NT2/D1 (cell line): ENCODE measurements at regions not wholly inside any gene's neighbourhood (a gene's known extent, or its start where the extent isn't known, plus 50 kb on each side); places are given as distances from the start of the nearest gene placed in this dataset.
"Not testable (repeated sequence)": the region's sequence is repeated elsewhere in the genome, so short reads cannot be mapped to it uniquely, and the experiment has no call there.

Experiments
- DNase-seq: peaks from one replicate; pipeline ENCODE4 v3.0.0-alpha.2; 2011; ENCODE audit warnings: low read depth, low spot score
- H3K27me3 ChIP-seq: 2 replicates; pipeline ENCODE4 v1.6.0; 2011; ENCODE audit warnings: mild to moderate bottlenecking; ENCODE audit not compliant: insufficient read length, insufficient read depth
- H3K36me3 ChIP-seq: 2 replicates; pipeline ENCODE4 v1.6.1; 2011; ENCODE audit warnings: mild to moderate bottlenecking, low read length, mixed read lengths; ENCODE audit not compliant: insufficient read depth, insufficient read length
- H3K4me1 ChIP-seq: 2 replicates; pipeline ENCODE4 v1.5.1; 2011; ENCODE audit not compliant: insufficient read depth, insufficient read length
- H3K4me3 ChIP-seq: 2 replicates; pipeline ENCODE4 v1.5.1; 2011; ENCODE audit warnings: low read depth; ENCODE audit not compliant: insufficient read length
- H3K9ac ChIP-seq: 2 replicates; pipeline ENCODE4 v1.6.0; 2011; ENCODE audit warnings: low read depth; ENCODE audit not compliant: insufficient read length
- H3K9me3 ChIP-seq: 2 replicates; pipeline ENCODE4 v1.5.1; 2011; ENCODE audit warnings: mild to moderate bottlenecking, low read length; ENCODE audit not compliant: insufficient read depth
- SUZ12 ChIP-seq: IDR thresholded peaks from 2 replicates; pipeline ENCODE4 v1.6.1; 2011; ENCODE audit not compliant: insufficient read length, insufficient read depth; ENCODE audit errors: extremely low read depth
- YY1 ChIP-seq: IDR thresholded peaks from 2 replicates; pipeline ENCODE4 v1.6.1; 2011; ENCODE audit not compliant: insufficient read length, insufficient read depth
- ZNF274 ChIP-seq: IDR thresholded peaks from 2 replicates; pipeline ENCODE4 v1.6.1; 2011; ENCODE audit warnings: mild to moderate bottlenecking, low read depth, low read length

- Histone ChIP-seq H3K9ac (no peak overlapping the region), H3K27me3 (no peaks in the 10 kb centered on the region), H3K4me1 (no peaks in the 10 kb centered on the region), H3K9me3 (0 out of 2 replicates have a peak, but pooled peaks cover 1% of the 10 kb centered on the region), H3K4me3 (no peak overlapping the region), H3K36me3 (no peaks in the 10 kb centered on the region)
- no peak for TF ChIP-seq ZNF274
- DNase-seq, result no peak
Observed at GRCh38 chr11:23315286-23315685, 455.0 kb upstream of the CCDC179 start.

- Histone ChIP-seq H3K9ac (no peak overlapping the region), H3K36me3 (no peaks in the 10 kb centered on the region), H3K4me1 (no peaks in the 10 kb centered on the region), H3K9me3 (peaks cover 12% of the 10 kb centered on the region), H3K4me3 (no peak overlapping the region), H3K27me3 (no peaks in the 10 kb centered on the region)
- TF ChIP-seq ZNF274 (no peak), YY1 (no peak), SUZ12 (no peak)
- no peak for DNase-seq
Observed at GRCh38 chr11:23317816-23318215, 457.5 kb upstream of the CCDC179 start.

GRCh38 chr11:23318670-23319069 is 458.4 kb upstream of the CCDC179 start:
- DNase-seq, result no peak
- peaks cover 12% of the 10 kb centered on the region for H3K9me3 ChIP-seq
- no peak overlapping the region for H3K4me3 ChIP-seq
- H3K4me1 ChIP-seq, result no peaks in the 10 kb centered on the region
- no peaks in the 10 kb centered on the region for H3K27me3 ChIP-seq
- no peaks in the 10 kb centered on the region for H3K36me3 ChIP-seq
- TF ChIP-seq YY1 (no peak), ZNF274 (no peak), SUZ12 (no peak)
- H3K9ac ChIP-seq, result no peak overlapping the region

GRCh38 chr11:23320131-23320530 is 459.9 kb upstream of the CCDC179 start:
- no peak overlapping the region for H3K9ac ChIP-seq
- H3K4me3 ChIP-seq, result no peak overlapping the region
- TF ChIP-seq YY1, result no peak
- TF ChIP-seq ZNF274, result no peak
- no peak for TF ChIP-seq SUZ12
- no peak for DNase-seq
- no peaks in the 10 kb centered on the region for H3K36me3 ChIP-seq
- H3K9me3 ChIP-seq, result peaks cover 12% of the 10 kb centered on the region
- H3K4me1 ChIP-seq, result no peaks in the 10 kb centered on the region
- H3K27me3 ChIP-seq, result no peaks in the 10 kb centered on the region

- H3K27me3 ChIP-seq, H3K36me3 ChIP-seq, H3K4me3 ChIP-seq, H3K4me1 ChIP-seq, H3K9ac ChIP-seq, DNase-seq, H3K9me3 ChIP-seq: not testable (repeated sequence)
Observed at GRCh38 chr11:23335586-23335985, 475.3 kb upstream of the CCDC179 start.

- H3K4me1 ChIP-seq, result no peaks in the 10 kb centered on the region
- no peak for TF ChIP-seq YY1
- no peak for TF ChIP-seq SUZ12
- TF ChIP-seq ZNF274, result no peak
- H3K36me3 ChIP-seq, result no peaks in the 10 kb centered on the region
- no peak overlapping the region for H3K4me3 ChIP-seq
- no peaks in the 10 kb centered on the region for H3K9me3 ChIP-seq
- H3K27me3 ChIP-seq, result no peaks in the 10 kb centered on the region
- no peak overlapping the region for H3K9ac ChIP-seq
- no peak for DNase-seq
Observed at GRCh38 chr11:23336961-23337360, 476.7 kb upstream of the CCDC179 start.

- no peak for TF ChIP-seq SUZ12
- no peak for TF ChIP-seq ZNF274
- TF ChIP-seq YY1, result no peak
- Histone ChIP-seq H3K4me1 (no peaks in the 10 kb centered on the region), H3K4me3 (no peak overlapping the region), H3K9me3 (no peaks in the 10 kb centered on the region), H3K9ac (no peak overlapping the region), H3K36me3 (no peaks in the 10 kb centered on the region), H3K27me3 (no peaks in the 10 kb centered on the region)
- no peak for DNase-seq
Observed at GRCh38 chr11:23353611-23354010, 493.3 kb upstream of the CCDC179 start.

- Histone ChIP-seq H3K9me3 (no peaks in the 10 kb centered on the region), H3K4me3 (no peak overlapping the region), H3K4me1 (no peaks in the 10 kb centered on the region), H3K27me3 (no peaks in the 10 kb centered on the region), H3K9ac (no peak overlapping the region), H3K36me3 (no peaks in the 10 kb centered on the region)
- no peak for DNase-seq
- TF ChIP-seq YY1 (no peak), SUZ12 (no peak), ZNF274 (no peak)
Observed at GRCh38 chr11:23359297-23359696, 499.0 kb upstream of the CCDC179 start.
